Right lobe of liver (tissue), 4 donors: ENCODE measurements at regions not wholly inside any gene's neighbourhood (a gene's known extent, or its start where the extent isn't known, plus 50 kb on each side); places are given as distances from the start of the nearest gene placed in this dataset.

Source experiments
- CTCF ChIP-seq, 4 donors: fragments of 200-600 bp in 3 of 4; fragments of 450-650 bp in 1 of 4; IDR thresholded peaks; one replicate each; pipeline versions ENCODE4 v1.5.1 to v1.8.0; 2016 to 2022; ENCODE audit warnings: antibody characterized with exemption in 4 of 4, mild to moderate bottlenecking in 2 of 4
- POLR2A ChIP-seq: fragments of 450-650 bp; IDR thresholded peaks from one replicate; pipeline ENCODE4 v1.6.1; 2017; ENCODE audit warnings: antibody characterized with exemption, mild to moderate bottlenecking
- donor health status: DM: no; HTN: no; CAD: no.
- donor health status: DM: no; HTN: no; CAD: no.
- donor health status: DM: no; HTN: yes; CAD: no.

DNA sequence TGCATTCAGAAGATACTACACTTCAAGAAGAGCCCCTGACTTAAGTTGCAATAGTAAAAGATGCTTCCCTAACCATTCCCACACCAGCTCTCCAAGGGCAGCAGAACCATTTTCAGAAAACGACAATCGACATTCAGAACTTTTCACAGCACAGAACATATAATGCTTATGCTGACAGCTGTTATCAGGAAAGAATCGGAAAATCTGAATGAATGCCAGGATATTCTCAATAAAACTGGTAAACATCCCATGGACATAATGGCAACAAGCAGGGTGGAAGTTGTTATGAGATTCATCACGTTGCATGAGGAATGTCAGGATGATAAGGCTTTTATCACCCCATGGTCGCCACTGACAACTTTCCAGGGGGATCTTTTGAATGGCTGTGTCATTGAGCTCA lies 246.6 kb upstream of the CHRM3 start:
- TF ChIP-seq CTCF (IDR thresholded peaks at IDR 0.05) (no peak), POLR2A (no peak)
